MM.1S (cell line): ENCODE measurements at regions not wholly inside any gene's neighbourhood (a gene's known extent, or its start where the extent isn't known, plus 50 kb on each side); places are given as distances from the start of the nearest gene placed in this dataset.

Source experiments
- DNase-seq: peaks from one replicate; pipeline ENCODE4 v3.0.0-alpha.2; 2015
- H2AFZ ChIP-seq: fragments of 300-600 bp; sonication (generic); 2 replicates; pipeline ENCODE4 v1.6.0; 2016; ENCODE audit warnings: antibody characterized with exemption, low read length
- H3F3A ChIP-seq: fragments of 300-600 bp; sonication (generic); 2 replicates; pipeline ENCODE4 v1.6.1; 2016; ENCODE audit warnings: mild to moderate bottlenecking, antibody characterized with exemption, low read length, moderate library complexity, mixed read lengths; ENCODE audit not compliant: insufficient read depth
- H3K27ac ChIP-seq: fragments of 300-600 bp; sonication (generic); 2 replicates; pipeline ENCODE4 v1.5.1; 2016; ENCODE audit warnings: mild to moderate bottlenecking, low read length
- H3K27me3 ChIP-seq: fragments of 300-600 bp; sonication (generic); replicated peaks from 2 replicates; pipeline ENCODE4 v1.6.0; 2016; ENCODE audit warnings: low read length; ENCODE audit not compliant: insufficient read depth
- H3K36me3 ChIP-seq: fragments of 300-600 bp; sonication (generic); replicated peaks from 2 replicates; pipeline ENCODE4 v1.6.1; 2016; ENCODE audit warnings: mild to moderate bottlenecking, low read length, mixed read lengths; ENCODE audit not compliant: insufficient read depth
- H3K4me1 ChIP-seq: fragments of 300-600 bp; sonication (generic); 2 replicates; pipeline ENCODE4 v1.6.1; 2016; ENCODE audit warnings: low read length, mixed read lengths
- H3K4me2 ChIP-seq: fragments of 300-600 bp; sonication (generic); 2 replicates; pipeline ENCODE4 v1.6.0; 2016; ENCODE audit warnings: low read depth, low read length
- H3K4me3 ChIP-seq: fragments of 300-600 bp; sonication (generic); 2 replicates; pipeline ENCODE4 v1.5.1; 2016; ENCODE audit warnings: low read length, mixed read lengths
- H3K79me2 ChIP-seq: fragments of 300-600 bp; sonication (generic); 2 replicates; pipeline ENCODE4 v1.6.1; 2016; ENCODE audit warnings: mixed run types, low read length, mixed read lengths
- H3K9ac ChIP-seq: fragments of 300-600 bp; sonication (generic); 2 replicates; pipeline ENCODE4 v1.6.1; 2016; ENCODE audit warnings: low read length, mixed read lengths
- H3K9me2 ChIP-seq: fragments of 300-600 bp; sonication (generic); replicated peaks from 2 replicates; pipeline ENCODE4 v1.6.1; 2016; ENCODE audit warnings: mild to moderate bottlenecking, low read length, mixed read lengths; ENCODE audit not compliant: insufficient read depth
- H3K9me3 ChIP-seq: fragments of 300-600 bp; sonication (generic); replicated peaks from 2 replicates; pipeline ENCODE4 v1.6.1; 2016; ENCODE audit warnings: mild to moderate bottlenecking, low read length, mixed read lengths; ENCODE audit not compliant: insufficient read depth
- H4K20me1 ChIP-seq: fragments of 300-600 bp; sonication (generic); 2 replicates; pipeline ENCODE4 v1.6.1; 2016; ENCODE audit warnings: mild to moderate bottlenecking, low read length, moderate library complexity, mixed read lengths; ENCODE audit not compliant: insufficient read depth
- CTCF ChIP-seq: fragments of 300-600 bp; sonication (generic); IDR thresholded peaks from 2 replicates; pipeline ENCODE4 v1.5.1; 2016; ENCODE audit warnings: antibody characterized with exemption, low read length, mixed read lengths
- EZH2 ChIP-seq: fragments of 300-600 bp; sonication (generic); optimal IDR thresholded peaks from 2 replicates; pipeline ENCODE3; 2017; ENCODE audit warnings: low read depth, mild to moderate bottlenecking, antibody characterized with exemption, low read length, mixed read lengths
- EZH2phosphoT487 ChIP-seq: fragments of 300-600 bp; sonication (generic); IDR thresholded peaks from 2 replicates; pipeline ENCODE4 v1.6.1; 2018; ENCODE audit warnings: antibody characterized with exemption, low read length

GRCh38 chr7:25830215-25830614, 321.8 kb upstream of the NFE2L3 start:
- Histone ChIP-seq H4K20me1 (no peaks in the 10 kb centered on the region), H3F3A (no peaks in the 10 kb centered on the region), H3K4me3 (no peak overlapping the region), H3K79me2 (no peaks in the 10 kb centered on the region), H3K4me1 (no peaks in the 10 kb centered on the region), H3K9ac (no peak overlapping the region), H3K27me3 (no peaks in the 10 kb centered on the region), H3K4me2 (no peak overlapping the region), H3K36me3 (no peaks in the 10 kb centered on the region), H3K27ac (no peak overlapping the region), H3K9me3 (no peaks in the 10 kb centered on the region), H3K9me2 (no peaks in the 10 kb centered on the region), H2AFZ (no peak overlapping the region)
- DNase-seq: no peak
- no peak for TF ChIP-seq EZH2
- TF ChIP-seq CTCF: no peak
- no peak for TF ChIP-seq EZH2phosphoT487

- Histone ChIP-seq H3K9ac (no peak overlapping the region), H3K4me3 (no peak overlapping the region), H3F3A (no peaks in the 10 kb centered on the region), H4K20me1 (no peaks in the 10 kb centered on the region), H3K4me2 (no peak overlapping the region), H3K27ac (no peak overlapping the region), H3K36me3 (no peaks in the 10 kb centered on the region), H2AFZ (no peak overlapping the region), H3K79me2 (no peaks in the 10 kb centered on the region), H3K4me1 (no peaks in the 10 kb centered on the region), H3K9me3 (no peaks in the 10 kb centered on the region), H3K27me3 (no peaks in the 10 kb centered on the region), H3K9me2 (no peaks in the 10 kb centered on the region)
- DNase-seq: no peak
- TF ChIP-seq EZH2 (no peak), CTCF (no peak), EZH2phosphoT487 (no peak)
Measured at GRCh38 chr7:25831062-25831691, 320.8 kb upstream of the NFE2L3 start.

- Histone ChIP-seq H2AFZ (no peak overlapping the region), H3F3A (no peaks in the 10 kb centered on the region), H3K4me1 (no peaks in the 10 kb centered on the region), H3K4me3 (no peak overlapping the region), H3K4me2 (no peak overlapping the region), H3K9me2 (no peaks in the 10 kb centered on the region), H3K9ac (no peak overlapping the region), H3K27me3 (no peaks in the 10 kb centered on the region), H3K27ac (no peak overlapping the region), H3K9me3 (no peaks in the 10 kb centered on the region), H3K36me3 (no peaks in the 10 kb centered on the region), H4K20me1 (no peaks in the 10 kb centered on the region), H3K79me2 (no peaks in the 10 kb centered on the region)
- TF ChIP-seq CTCF: no peak
- no peak for TF ChIP-seq EZH2
- no peak for TF ChIP-seq EZH2phosphoT487
- DNase-seq: no peak
Measured at GRCh38 chr7:25831831-25832411, 320.1 kb upstream of the NFE2L3 start.
